ENCODE measurements at regions not wholly inside any gene's neighbourhood (a gene's known extent, or its start where the extent isn't known, plus 50 kb on each side); places are given as distances from the start of the nearest gene placed in this dataset.

DNA sequence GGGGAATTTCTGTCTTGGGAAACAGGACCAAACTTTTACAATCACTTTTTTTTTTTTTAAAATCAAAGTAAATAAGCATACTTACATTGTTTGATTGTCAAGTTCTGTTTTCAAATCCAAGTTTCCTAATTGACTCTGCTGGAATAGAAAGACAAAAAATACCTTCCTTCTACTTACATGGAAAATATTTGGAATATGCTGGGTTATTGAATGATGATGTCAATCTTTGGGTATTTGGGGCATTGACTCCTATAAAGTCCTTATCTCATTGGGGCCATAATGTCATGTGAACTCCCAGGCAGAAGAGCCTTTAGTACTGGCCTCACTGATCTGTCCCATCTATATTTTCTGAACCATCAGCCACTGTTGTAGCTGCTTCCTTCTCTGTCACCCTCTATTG lies 122.6 kb upstream of the NOX3 start:
- TF ChIP-seq, protein P1, sequence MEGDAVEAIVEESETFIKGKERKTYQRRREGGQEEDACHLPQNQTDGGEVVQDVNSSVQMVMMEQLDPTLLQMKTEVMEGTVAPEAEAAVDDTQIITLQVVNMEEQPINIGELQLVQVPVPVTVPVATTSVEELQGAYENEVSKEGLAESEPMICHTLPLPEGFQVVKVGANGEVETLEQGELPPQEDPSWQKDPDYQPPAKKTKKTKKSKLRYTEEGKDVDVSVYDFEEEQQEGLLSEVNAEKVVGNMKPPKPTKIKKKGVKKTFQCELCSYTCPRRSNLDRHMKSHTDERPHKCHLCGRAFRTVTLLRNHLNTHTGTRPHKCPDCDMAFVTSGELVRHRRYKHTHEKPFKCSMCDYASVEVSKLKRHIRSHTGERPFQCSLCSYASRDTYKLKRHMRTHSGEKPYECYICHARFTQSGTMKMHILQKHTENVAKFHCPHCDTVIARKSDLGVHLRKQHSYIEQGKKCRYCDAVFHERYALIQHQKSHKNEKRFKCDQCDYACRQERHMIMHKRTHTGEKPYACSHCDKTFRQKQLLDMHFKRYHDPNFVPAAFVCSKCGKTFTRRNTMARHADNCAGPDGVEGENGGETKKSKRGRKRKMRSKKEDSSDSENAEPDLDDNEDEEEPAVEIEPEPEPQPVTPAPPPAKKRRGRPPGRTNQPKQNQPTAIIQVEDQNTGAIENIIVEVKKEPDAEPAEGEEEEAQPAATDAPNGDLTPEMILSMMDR (IDR thresholded peaks at IDR 0.05), result no peak
- TF ChIP-seq POLR2A (IDR thresholded peaks at IDR 0.05), result no peak
- TF ChIP-seq POLR2AphosphoS5 (IDR thresholded peaks at IDR 0.05), result no peak
- no peak for TF ChIP-seq EP300 (IDR thresholded peaks at IDR 0.05; ENCODE audit: low read depth)
